H1 (cell line): ENCODE measurements at regions not wholly inside any gene's neighbourhood (a gene's known extent, or its start where the extent isn't known, plus 50 kb on each side); places are given as distances from the start of the nearest gene placed in this dataset.

ENCODE experiments used
- ATF3 ChIP-seq: IDR thresholded peaks from 2 replicates; pipeline ENCODE4 v1.6.1; 2011; ENCODE audit warnings: low read depth, mild to moderate bottlenecking, low read length; ENCODE audit not compliant: insufficient read depth
- CTCF ChIP-seq, 3 experiments: IDR thresholded peaks; 1 replicate in 2 of 3; 2 replicates in 1 of 3; pipeline versions ENCODE4 v1.5.1 to v1.6.1; 2011; ENCODE audit warnings: low read length in 3 of 3, mild to moderate bottlenecking in 3 of 3, inconsistent platforms in 2 of 3, low read depth in 1 of 3, moderate library complexity in 1 of 3; ENCODE audit not compliant: insufficient read depth in 1 of 3; ENCODE audit errors: control extremely low read depth in 1 of 3
- NRF1 ChIP-seq: IDR thresholded peaks from 2 replicates; pipeline ENCODE4 v1.6.1; 2011; ENCODE audit warnings: mild to moderate bottlenecking, low read depth, low read length, improper control_type of control experiment

GRCh38 chr7:33823913-33824312, 81.4 kb upstream of the BMPER start:
- no peak for TF ChIP-seq NRF1
- TF ChIP-seq ATF3 = no peak
- no peak for TF ChIP-seq CTCF (IDR thresholded peaks at IDR 0.05; ENCODE audit: control extremely low read depth in 1 of 3, insufficient read depth in 1 of 3, low read depth in 1 of 3, low read length in 3 of 3)
